CD14-positive monocyte (primary cell): ENCODE measurements at regions not wholly inside any gene's neighbourhood (a gene's known extent, or its start where the extent isn't known, plus 50 kb on each side); places are given as distances from the start of the nearest gene placed in this dataset.

Experiments used
- DNase-seq, 3 donors: peaks; one replicate each; pipeline ENCODE4 v3.0.0-alpha.2; 2011 to 2022
- H2AFZ ChIP-seq: 2 replicates; pipeline ENCODE4 v1.6.0; 2012; ENCODE audit warnings: mild to moderate bottlenecking, low read depth, low read length, inconsistent platforms; ENCODE audit not compliant: insufficient read depth, poor library complexity, severe bottlenecking
- H3K27ac ChIP-seq, 2 donors: 1 replicate in 1 of 2; 2 replicates in 1 of 2; pipeline ENCODE4 v1.5.1; 2012 to 2013; ENCODE audit warnings: low read length in 2 of 2, control low read depth in 1 of 2, inconsistent platforms in 1 of 2, low read depth in 1 of 2, mild to moderate bottlenecking in 1 of 2
- H3K27me3 ChIP-seq, 2 donors: one replicate each; pipeline versions ENCODE4 v1.6.0 to v1.6.1; 2011 to 2013; ENCODE audit warnings: low read length in 2 of 2; ENCODE audit not compliant: control insufficient read depth in 2 of 2, insufficient read depth in 2 of 2
- H3K36me3 ChIP-seq, 2 donors: replicated peaks in 1 of 2; 1 replicate in 1 of 2; 2 replicates in 1 of 2; pipeline versions ENCODE4 v1.5.1 to v1.6.1; 2012 to 2013; ENCODE audit warnings: low read length in 2 of 2, control low read depth in 1 of 2, inconsistent platforms in 1 of 2, mild to moderate bottlenecking in 1 of 2; ENCODE audit not compliant: insufficient read depth in 2 of 2, control insufficient read depth in 1 of 2
- H3K4me1 ChIP-seq, 2 donors: 1 replicate in 1 of 2; 2 replicates in 1 of 2; pipeline versions ENCODE4 v1.5.1 to v1.6.1; 2012 to 2013; ENCODE audit warnings: low read length in 2 of 2, control low read depth in 1 of 2, inconsistent platforms in 1 of 2, mild to moderate bottlenecking in 1 of 2, moderate library complexity in 1 of 2; ENCODE audit not compliant: insufficient read depth in 2 of 2, control insufficient read depth in 1 of 2
- H3K4me2 ChIP-seq: replicated peaks from 2 replicates; pipeline ENCODE3; 2012; ENCODE audit warnings: low read length, moderate library complexity, mild to moderate bottlenecking; ENCODE audit not compliant: poor library complexity, severe bottlenecking; ENCODE audit errors: extremely low read depth
- H3K4me3 ChIP-seq, 3 experiments: fragments of 200-600 bp in 1 of 3; sonication (generic) in 1 of 3; replicated peaks in 1 of 3; 1 replicate in 2 of 3; 2 replicates in 1 of 3; pipeline ENCODE4 v1.5.1; 2011 to 2013; ENCODE audit warnings: low read length in 3 of 3, mild to moderate bottlenecking in 3 of 3, control low read depth in 2 of 3, low read depth in 2 of 3, inconsistent platforms in 1 of 3, moderate library complexity in 1 of 3
- H3K79me2 ChIP-seq: 2 replicates; pipeline ENCODE4 v1.6.0; 2012; ENCODE audit warnings: mild to moderate bottlenecking, control low read depth, inconsistent platforms, low read length, moderate library complexity; ENCODE audit not compliant: insufficient read depth
- H3K9ac ChIP-seq: 2 replicates; pipeline ENCODE4 v1.6.0; 2017; ENCODE audit warnings: low read length, mild to moderate bottlenecking; ENCODE audit not compliant: insufficient read depth, poor library complexity, severe bottlenecking
- H3K9me3 ChIP-seq, 2 donors: replicated peaks in 1 of 2; 1 replicate in 1 of 2; 2 replicates in 1 of 2; pipeline versions ENCODE4 v1.5.1 to v1.6.1; 2012 to 2013; ENCODE audit warnings: low read length in 2 of 2, control low read depth in 1 of 2; ENCODE audit not compliant: control insufficient read depth in 1 of 2, insufficient read depth in 1 of 2
- H4K20me1 ChIP-seq: 2 replicates; pipeline ENCODE4 v1.6.0; 2012; ENCODE audit warnings: mild to moderate bottlenecking, low read length, control low read depth, moderate library complexity; ENCODE audit not compliant: insufficient read depth
- H3K27ac Mint-ChIP-seq, 7 donors: one replicate each; pipeline ENCODE4 v1.8.0; 2020; ENCODE audit warnings: mild to moderate bottlenecking in 7 of 7, mixed read lengths in 7 of 7, moderate library complexity in 6 of 7, inconsistent platforms in 2 of 7
- H3K27me3 Mint-ChIP-seq, 3 donors: one replicate each; pipeline ENCODE4 v1.8.0; 2021 to 2022; ENCODE audit warnings: low read depth in 3 of 3, mild to moderate bottlenecking in 3 of 3, mixed read lengths in 3 of 3, moderate library complexity in 3 of 3, inconsistent platforms in 1 of 3
- H3K36me3 Mint-ChIP-seq, 2 donors: one replicate each; pipeline ENCODE4 v1.8.0; 2020; ENCODE audit warnings: mixed read lengths in 2 of 2, inconsistent platforms in 1 of 2, mild to moderate bottlenecking in 1 of 2
- H3K4me1 Mint-ChIP-seq: one replicate; pipeline ENCODE4 v1.8.0; 2020; ENCODE audit warnings: mild to moderate bottlenecking, mixed read lengths
- H3K4me3 Mint-ChIP-seq, 2 donors: one replicate each; pipeline ENCODE4 v1.8.0; 2020; ENCODE audit warnings: mild to moderate bottlenecking in 2 of 2, mixed read lengths in 2 of 2, moderate library complexity in 1 of 2
- H3K9me3 Mint-ChIP-seq, 7 donors: one replicate each; pipeline ENCODE4 v1.8.0; 2020 to 2022; ENCODE audit warnings: mixed read lengths in 7 of 7, mild to moderate bottlenecking in 6 of 7, moderate library complexity in 6 of 7, inconsistent platforms in 2 of 7
- CTCF ChIP-seq: fragments of 200-600 bp; IDR thresholded peaks from one replicate; pipeline ENCODE4 v1.8.0; 2022; ENCODE audit warnings: antibody characterized with exemption, mild to moderate bottlenecking
- WGBS: methylation state at CpG from one replicate; pipeline ENCODE4 v1.1.5; 2013; ENCODE audit warnings: missing lambda C conversion rate; ENCODE audit not compliant: insufficient coverage; 5-methylcytosine and 5-hydroxymethylcytosine counted together
- intact Hi-C, 2 donors: fragments of 100-400 bp; cut with micrococcal nuclease; formaldehyde crosslinking; loops; one replicate each; pipeline versions ENCODE4 v1.15.0 to v1.15.1; 2023

GRCh38 chr5:71829206-71829605, 110.1 kb downstream of the CARTPT start:
- Histone ChIP-seq H3K27me3 (no peaks in the 10 kb centered on the region), H2AFZ (no peak overlapping the region)
- intact Hi-C loops = no loop called here

GRCh38 chr5:71830681-71831539, 111.8 kb downstream of the CARTPT start:
- H3K9me3 ChIP-seq = peaks cover 20 to 42% of the 10 kb centered on the region in 2 donors
- Mint-ChIP-seq H3K36me3 (no peaks in the 10 kb centered on the region), H3K4me3 (no peak overlapping the region), H3K27ac (peak overlapping the region in 2 of 7 donors; percentile 2 to 19), H3K27me3 (peaks cover 0 to 2% (median 0%) of the 10 kb centered on the region in 3 donors), H3K4me1 (peaks cover 15% of the 10 kb centered on the region), H3K9me3 (peaks cover 22 to 54% (median 37%) of the 10 kb centered on the region in 7 donors)
- no peak for TF ChIP-seq CTCF
- no peak overlapping the region for H3K4me3 ChIP-seq
- DNase-seq = no peak
- no peaks in the 10 kb centered on the region for H4K20me1 ChIP-seq
- WGBS = no CpG with 5 or more reads among the region's 4 CpGs
- H2AFZ ChIP-seq = no peak overlapping the region
- no peak overlapping the region for H3K4me2 ChIP-seq
- intact Hi-C loops = no loop called here
- peaks cover 5 to 29% of the 10 kb centered on the region in 2 donors for H3K4me1 ChIP-seq
- H3K36me3 ChIP-seq = no peaks in the 10 kb centered on the region
- no peaks in the 10 kb centered on the region for H3K27me3 ChIP-seq
- H3K27ac ChIP-seq = no peak overlapping the region
- H3K79me2 ChIP-seq = no peaks in the 10 kb centered on the region
- no peak overlapping the region for H3K9ac ChIP-seq

More at GRCh38 chr5:71829206-71829605, 110.1 kb downstream of the CARTPT start:
- Histone ChIP-seq H3K4me2 (no peak overlapping the region), H3K27ac (no peak overlapping the region), H3K9me3 (peaks cover 29 to 51% of the 10 kb centered on the region in 2 donors), H3K9ac (no peak overlapping the region), H3K4me3 (no peak overlapping the region), H3K4me1 (peaks cover 0 to 17% of the 10 kb centered on the region in 2 donors), H4K20me1 (no peaks in the 10 kb centered on the region), H3K79me2 (no peaks in the 10 kb centered on the region), H3K36me3 (no peaks in the 10 kb centered on the region)
- peaks cover 8% of the 10 kb centered on the region for H3K4me1 Mint-ChIP-seq
- H3K27ac Mint-ChIP-seq = peak overlapping the region in 1 of 7 donors; percentile 31
- H3K4me3 Mint-ChIP-seq = no peak overlapping the region
- no peaks in the 10 kb centered on the region for H3K36me3 Mint-ChIP-seq
- WGBS = no CpG with 5 or more reads among the region's 5 CpGs
- H3K9me3 Mint-ChIP-seq = peaks cover 24 to 66% (median 48%) of the 10 kb centered on the region in 7 donors
- H3K27me3 Mint-ChIP-seq = peaks cover 0 to 3% (median 2%) of the 10 kb centered on the region in 3 donors
- no peak for DNase-seq
- TF ChIP-seq CTCF = no peak
